ENCODE measurements at regions not wholly inside any gene's neighbourhood (a gene's known extent, or its start where the extent isn't known, plus 50 kb on each side); places are given as distances from the start of the nearest gene placed in this dataset.
"Not testable (repeated sequence)": the region's sequence is repeated elsewhere in the genome, so short reads cannot be mapped to it uniquely, and the experiment has no call there.

DNA sequence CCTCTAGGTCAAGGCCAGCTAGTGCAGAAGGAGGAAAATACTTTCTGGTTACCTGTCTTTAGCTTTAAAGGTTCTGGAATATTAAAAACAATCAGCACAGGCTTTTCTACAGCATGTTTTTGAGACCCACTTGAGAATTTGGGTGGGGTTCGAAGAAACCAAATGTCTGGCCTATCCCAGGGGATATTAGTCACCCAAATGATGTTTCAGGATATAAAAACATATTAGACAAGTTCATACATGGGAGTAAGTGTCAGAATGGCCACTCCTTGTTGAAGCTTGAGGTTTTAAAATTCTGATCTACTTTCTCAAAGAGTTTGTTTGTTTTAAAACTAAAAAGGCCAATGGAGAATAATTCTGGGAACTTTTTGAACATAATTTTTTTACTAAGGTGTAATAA lies 158.6 kb upstream of the DLX2 start:
- no peak overlapping the region for H3K9ac ChIP-seq (ENCODE audit: insufficient read depth, low read length)
- no peak overlapping the region for H2AFZ ChIP-seq (ENCODE audit: low read length)
- no peaks in the 10 kb centered on the region for H3K27me3 ChIP-seq (ENCODE audit: control insufficient read depth, insufficient read depth, low read length)
- no peak overlapping the region for H3K4me2 ChIP-seq (ENCODE audit: extremely low read depth, insufficient read depth, low read length)
- H3K79me2 ChIP-seq (ENCODE audit: control insufficient read depth, insufficient read depth, low read length) = no peaks in the 10 kb centered on the region
- no peaks in the 10 kb centered on the region for H3K9me3 ChIP-seq (ENCODE audit: control insufficient read depth, insufficient read depth, low read depth, low read length)
- no peak overlapping the region for H3K4me3 ChIP-seq (replicated peaks in 1 of 4; ENCODE audit: control extremely low read depth in 1 of 4, insufficient read depth in 1 of 4, low read depth in 3 of 4, low read length in 4 of 4)
- H4K20me1 ChIP-seq (ENCODE audit: control insufficient read depth, extremely low read depth, insufficient read depth, low read length) = no peaks in the 10 kb centered on the region
- TF ChIP-seq, protein P1, sequence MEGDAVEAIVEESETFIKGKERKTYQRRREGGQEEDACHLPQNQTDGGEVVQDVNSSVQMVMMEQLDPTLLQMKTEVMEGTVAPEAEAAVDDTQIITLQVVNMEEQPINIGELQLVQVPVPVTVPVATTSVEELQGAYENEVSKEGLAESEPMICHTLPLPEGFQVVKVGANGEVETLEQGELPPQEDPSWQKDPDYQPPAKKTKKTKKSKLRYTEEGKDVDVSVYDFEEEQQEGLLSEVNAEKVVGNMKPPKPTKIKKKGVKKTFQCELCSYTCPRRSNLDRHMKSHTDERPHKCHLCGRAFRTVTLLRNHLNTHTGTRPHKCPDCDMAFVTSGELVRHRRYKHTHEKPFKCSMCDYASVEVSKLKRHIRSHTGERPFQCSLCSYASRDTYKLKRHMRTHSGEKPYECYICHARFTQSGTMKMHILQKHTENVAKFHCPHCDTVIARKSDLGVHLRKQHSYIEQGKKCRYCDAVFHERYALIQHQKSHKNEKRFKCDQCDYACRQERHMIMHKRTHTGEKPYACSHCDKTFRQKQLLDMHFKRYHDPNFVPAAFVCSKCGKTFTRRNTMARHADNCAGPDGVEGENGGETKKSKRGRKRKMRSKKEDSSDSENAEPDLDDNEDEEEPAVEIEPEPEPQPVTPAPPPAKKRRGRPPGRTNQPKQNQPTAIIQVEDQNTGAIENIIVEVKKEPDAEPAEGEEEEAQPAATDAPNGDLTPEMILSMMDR (conservative IDR thresholded peaks at IDR 0.05 in 1 of 2, IDR thresholded peaks at IDR 0.05 in 1 of 2; ENCODE audit: low read depth in 1 of 2, low read length in 2 of 2) = no peak
- TF ChIP-seq EZH2 (IDR thresholded peaks at IDR 0.05; ENCODE audit: low read length, missing control alignments) = no peak
- peak; percentile 34 to 38 for DNase-seq (ENCODE audit: low read depth in 2 of 2)
- H3K36me3 ChIP-seq (ENCODE audit: control insufficient read depth, insufficient read depth, low read length) = no peaks in the 10 kb centered on the region
- H3K4me1 ChIP-seq (ENCODE audit: control insufficient read depth, extremely low read depth, insufficient read depth, low read length) = peaks cover 3% of the 10 kb centered on the region
- no peak overlapping the region for H3K27ac ChIP-seq (ENCODE audit: insufficient read depth, low read length)

DNA sequence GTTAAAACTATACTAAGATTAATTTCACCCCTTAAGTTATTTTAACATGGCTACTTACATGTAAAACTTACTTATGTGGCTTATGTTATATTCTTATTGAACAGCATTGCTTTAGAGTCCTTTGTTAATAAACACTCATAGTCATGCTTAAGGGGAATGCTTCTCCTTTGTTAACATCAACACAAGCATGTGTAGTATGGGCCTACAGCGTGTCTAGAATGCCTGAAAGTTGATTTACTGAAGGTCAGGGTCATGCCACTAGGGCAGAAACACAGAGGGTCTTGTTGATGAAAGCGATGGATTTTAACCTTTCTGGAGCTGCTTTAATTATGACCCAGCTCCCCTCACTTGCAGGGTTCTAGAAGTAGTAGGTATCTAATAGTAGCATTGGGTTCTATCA lies 159.8 kb upstream of the DLX2 start:
- Histone ChIP-seq H3K27ac (ENCODE audit: insufficient read depth, low read length) (no peak overlapping the region), H3K36me3 (ENCODE audit: control insufficient read depth, insufficient read depth, low read length) (no peaks in the 10 kb centered on the region), H3K9me3 (ENCODE audit: control insufficient read depth, insufficient read depth, low read depth, low read length) (no peaks in the 10 kb centered on the region), H3K4me1 (ENCODE audit: control insufficient read depth, extremely low read depth, insufficient read depth, low read length) (peaks cover 3% of the 10 kb centered on the region), H3K79me2 (ENCODE audit: control insufficient read depth, insufficient read depth, low read length) (no peaks in the 10 kb centered on the region), H3K27me3 (ENCODE audit: control insufficient read depth, insufficient read depth, low read length) (no peaks in the 10 kb centered on the region), H4K20me1 (ENCODE audit: control insufficient read depth, extremely low read depth, insufficient read depth, low read length) (no peaks in the 10 kb centered on the region), H2AFZ (ENCODE audit: low read length) (no peak overlapping the region), H3K9ac (ENCODE audit: insufficient read depth, low read length) (no peak overlapping the region), H3K4me2 (ENCODE audit: extremely low read depth, insufficient read depth, low read length) (no peak overlapping the region), H3K4me3 (replicated peaks in 1 of 4; ENCODE audit: control extremely low read depth in 1 of 4, insufficient read depth in 1 of 4, low read depth in 3 of 4, low read length in 4 of 4) (no peak overlapping the region)
- DNase-seq (ENCODE audit: low read depth in 2 of 2) = no peak
- TF ChIP-seq EZH2 (IDR thresholded peaks at IDR 0.05; ENCODE audit: low read length, missing control alignments) = no peak

DNA sequence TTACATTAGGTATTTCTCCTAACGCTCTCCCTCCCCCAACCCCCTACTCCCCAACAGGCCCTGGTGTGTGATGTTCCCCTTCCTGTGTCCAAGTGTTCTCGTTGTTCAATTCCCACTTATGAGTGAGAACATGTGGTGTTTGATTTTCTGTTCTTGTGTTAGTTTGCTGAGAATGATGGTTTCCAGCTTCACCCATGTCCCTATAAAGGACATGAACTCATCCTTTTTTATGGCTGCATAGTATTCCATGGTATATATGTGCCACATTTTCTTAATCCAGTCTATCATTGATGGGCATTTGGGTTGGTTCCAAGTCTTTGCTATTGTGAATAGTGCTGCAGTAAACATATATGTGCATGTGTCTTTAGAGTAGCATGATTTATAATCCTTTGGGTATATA lies 162.1 kb upstream of the DLX2 start:
- H3K4me3 ChIP-seq (replicated peaks in 1 of 4; ENCODE audit: control extremely low read depth in 1 of 4, insufficient read depth in 1 of 4, low read depth in 3 of 4, low read length in 4 of 4); H3K27me3 ChIP-seq (ENCODE audit: control insufficient read depth, insufficient read depth, low read length); H3K4me1 ChIP-seq (ENCODE audit: control insufficient read depth, extremely low read depth, insufficient read depth, low read length); DNase-seq (ENCODE audit: low read depth in 2 of 2); H3K9ac ChIP-seq (ENCODE audit: insufficient read depth, low read length); H3K27ac ChIP-seq (ENCODE audit: insufficient read depth, low read length); H3K36me3 ChIP-seq (ENCODE audit: control insufficient read depth, insufficient read depth, low read length); H3K9me3 ChIP-seq (ENCODE audit: control insufficient read depth, insufficient read depth, low read depth, low read length); H3K4me2 ChIP-seq (ENCODE audit: extremely low read depth, insufficient read depth, low read length); H4K20me1 ChIP-seq (ENCODE audit: control insufficient read depth, extremely low read depth, insufficient read depth, low read length); H3K79me2 ChIP-seq (ENCODE audit: control insufficient read depth, insufficient read depth, low read length); H2AFZ ChIP-seq (ENCODE audit: low read length): not testable (repeated sequence)

DNA sequence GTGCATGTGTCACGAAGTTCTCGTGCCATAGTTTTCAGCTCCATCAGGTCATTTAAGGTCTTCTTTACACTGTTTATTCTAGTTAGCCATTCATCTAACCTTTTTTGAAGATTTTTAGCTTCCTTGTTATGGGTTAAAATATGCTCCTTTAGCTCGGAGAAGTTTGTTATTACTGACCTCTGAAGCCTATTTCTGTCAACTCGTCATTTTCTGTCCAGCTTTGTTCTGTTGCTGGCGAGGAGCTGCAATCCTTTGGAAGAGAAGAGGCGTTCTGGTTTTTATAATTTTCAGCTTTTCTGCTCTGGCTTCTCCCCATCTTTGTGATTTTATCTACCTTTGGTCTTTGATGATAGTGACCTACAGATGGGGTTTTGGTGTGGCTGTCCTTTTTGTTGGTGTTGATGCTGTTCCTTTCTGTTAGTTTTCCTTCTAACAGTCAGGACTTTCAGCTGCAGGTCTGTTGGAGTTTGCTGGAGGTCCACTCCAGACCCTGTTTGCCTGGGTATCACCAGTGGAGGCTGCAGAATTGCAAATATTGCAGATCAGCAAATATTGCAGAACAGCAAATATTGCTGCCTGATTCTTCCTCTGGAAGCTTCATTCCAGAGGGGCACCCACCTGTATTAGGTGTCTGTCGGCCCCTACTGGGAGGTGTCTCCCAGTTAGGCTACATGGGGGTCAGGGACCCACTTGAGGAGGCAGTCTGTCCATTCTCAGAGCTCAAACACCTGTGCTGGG lies 157.7 kb upstream of the ITGA6 start:
- H2AFZ ChIP-seq (ENCODE audit: low read length); H3K9ac ChIP-seq (ENCODE audit: insufficient read depth, low read length); H3K27me3 ChIP-seq (ENCODE audit: control insufficient read depth, insufficient read depth, low read length); H3K4me1 ChIP-seq (ENCODE audit: control insufficient read depth, extremely low read depth, insufficient read depth, low read length); H3K36me3 ChIP-seq (ENCODE audit: control insufficient read depth, insufficient read depth, low read length); H3K4me3 ChIP-seq (replicated peaks in 1 of 4; ENCODE audit: control extremely low read depth in 1 of 4, insufficient read depth in 1 of 4, low read depth in 3 of 4, low read length in 4 of 4); H3K79me2 ChIP-seq (ENCODE audit: control insufficient read depth, insufficient read depth, low read length); H4K20me1 ChIP-seq (ENCODE audit: control insufficient read depth, extremely low read depth, insufficient read depth, low read length); H3K27ac ChIP-seq (ENCODE audit: insufficient read depth, low read length); H3K9me3 ChIP-seq (ENCODE audit: control insufficient read depth, insufficient read depth, low read depth, low read length); H3K4me2 ChIP-seq (ENCODE audit: extremely low read depth, insufficient read depth, low read length); DNase-seq (ENCODE audit: low read depth in 2 of 2): not testable (repeated sequence)
